GM10248 (cell line): ENCODE measurements at regions not wholly inside any gene's neighbourhood (a gene's known extent, or its start where the extent isn't known, plus 50 kb on each side); places are given as distances from the start of the nearest gene placed in this dataset.

Experiments used
- CTCF ChIA-PET: fragments of 300-600 bp; sonication (Branson Sonifier 250); formaldehyde crosslinking; extraction: SDS; loops from one replicate; lab custom pipeline; 2021; ENCODE audit warnings: antibody characterized with exemption; lab: Yijun Ruan, JAX
- POLR2A ChIA-PET: fragments of 350-650 bp; sonication (Branson Sonifier 250); formaldehyde crosslinking; extraction: SDS; loops from one replicate; lab custom pipeline; 2020; ENCODE audit warnings: antibody characterized with exemption; lab: Yijun Ruan, JAX
- DNase-seq: peaks from one replicate; pipeline ENCODE4 v3.0.0; 2012; ENCODE audit errors: extremely low spot score
- TF ChIP-seq, protein P1 (sequence below): IDR thresholded peaks from 2 replicates; pipeline ENCODE4 v1.5.1; 2012; ENCODE audit warnings: mild to moderate bottlenecking, low read depth; ENCODE audit errors: extremely low read depth, missing control alignments, control extremely low read depth

DNA sequence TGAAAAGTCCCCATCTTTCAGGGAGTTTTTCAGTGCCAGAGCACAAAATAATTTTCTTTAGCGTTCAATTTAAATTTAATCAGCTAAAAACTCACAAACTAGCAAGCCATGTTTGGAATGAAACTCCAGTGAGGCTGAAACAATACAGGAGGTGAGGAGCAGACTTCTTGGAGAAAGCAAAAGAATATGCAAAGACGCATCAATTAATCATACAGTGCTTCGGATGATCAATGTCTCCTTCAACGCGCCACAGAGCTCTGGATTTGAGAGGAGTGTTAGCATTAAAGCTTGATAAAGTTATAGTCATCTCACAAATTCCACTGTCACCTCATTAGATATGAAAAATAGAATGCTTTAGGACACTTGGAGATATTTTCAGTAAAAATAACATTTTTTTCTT lies 248.0 kb downstream of the WDR11 start:
- TF ChIP-seq, protein P1, sequence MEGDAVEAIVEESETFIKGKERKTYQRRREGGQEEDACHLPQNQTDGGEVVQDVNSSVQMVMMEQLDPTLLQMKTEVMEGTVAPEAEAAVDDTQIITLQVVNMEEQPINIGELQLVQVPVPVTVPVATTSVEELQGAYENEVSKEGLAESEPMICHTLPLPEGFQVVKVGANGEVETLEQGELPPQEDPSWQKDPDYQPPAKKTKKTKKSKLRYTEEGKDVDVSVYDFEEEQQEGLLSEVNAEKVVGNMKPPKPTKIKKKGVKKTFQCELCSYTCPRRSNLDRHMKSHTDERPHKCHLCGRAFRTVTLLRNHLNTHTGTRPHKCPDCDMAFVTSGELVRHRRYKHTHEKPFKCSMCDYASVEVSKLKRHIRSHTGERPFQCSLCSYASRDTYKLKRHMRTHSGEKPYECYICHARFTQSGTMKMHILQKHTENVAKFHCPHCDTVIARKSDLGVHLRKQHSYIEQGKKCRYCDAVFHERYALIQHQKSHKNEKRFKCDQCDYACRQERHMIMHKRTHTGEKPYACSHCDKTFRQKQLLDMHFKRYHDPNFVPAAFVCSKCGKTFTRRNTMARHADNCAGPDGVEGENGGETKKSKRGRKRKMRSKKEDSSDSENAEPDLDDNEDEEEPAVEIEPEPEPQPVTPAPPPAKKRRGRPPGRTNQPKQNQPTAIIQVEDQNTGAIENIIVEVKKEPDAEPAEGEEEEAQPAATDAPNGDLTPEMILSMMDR: no peak
- ChIA-PET POLR2A (no interaction called here), CTCF (interaction anchor here (1.1 kb wide), 1 partner anchor 15 kb away, joined by 4 read pairs; no protein-coding TSS in a partner anchor)
- DNase-seq: no peak

DNA sequence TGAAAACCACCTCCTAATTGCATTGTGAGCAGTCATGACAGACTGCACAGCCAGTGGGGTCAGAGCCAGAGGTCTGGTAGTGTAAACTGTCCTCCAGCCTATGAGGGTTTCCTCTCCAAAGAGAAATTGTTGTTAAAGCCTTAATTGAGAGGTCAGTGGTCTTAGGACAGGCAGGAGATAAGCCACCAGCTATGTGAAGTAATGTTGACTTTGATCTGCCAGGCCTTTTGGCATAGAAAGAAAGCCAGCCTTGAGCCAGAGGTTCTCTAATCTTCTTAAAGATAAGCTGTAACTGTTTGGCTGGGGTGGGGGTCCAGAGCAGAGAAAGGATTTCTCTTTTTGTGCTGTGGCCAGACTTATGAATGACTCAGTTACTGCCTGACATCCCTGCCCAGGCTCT lies 248.4 kb downstream of the WDR11 start:
- POLR2A ChIA-PET: no interaction called here
- CTCF ChIA-PET: interaction anchor here (1.1 to 1.6 kb wide), 2 partner anchors 14 to 23 kb away, joined by 3 to 4 read pairs; no protein-coding TSS in a partner anchor
- TF ChIP-seq, protein P1: no peak
- no peak for DNase-seq

DNA sequence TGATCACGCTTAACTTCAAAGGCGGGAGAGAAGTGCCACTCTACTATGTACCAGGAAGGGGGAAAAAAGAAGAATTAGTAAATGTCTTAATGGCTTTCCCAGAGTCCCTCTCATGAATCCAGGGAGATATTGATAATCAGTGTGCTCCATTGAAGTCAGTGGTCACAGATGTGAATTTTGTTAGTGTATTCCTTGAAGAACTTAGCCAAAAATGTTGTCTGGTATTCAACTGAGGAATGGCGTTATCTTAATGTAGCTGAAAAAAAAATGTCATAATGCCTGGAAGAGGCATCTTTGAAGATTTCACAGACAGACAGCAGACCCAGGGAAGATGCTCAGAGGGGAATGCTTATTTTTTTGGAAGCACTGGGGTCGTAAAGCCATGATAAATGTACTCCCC lies 250.4 kb downstream of the WDR11 start:
- ChIA-PET CTCF (interaction anchor here (1.1 kb wide), 1 partner anchor 15 kb away, joined by 3 read pairs; no protein-coding TSS in a partner anchor), POLR2A (no interaction called here)

DNA sequence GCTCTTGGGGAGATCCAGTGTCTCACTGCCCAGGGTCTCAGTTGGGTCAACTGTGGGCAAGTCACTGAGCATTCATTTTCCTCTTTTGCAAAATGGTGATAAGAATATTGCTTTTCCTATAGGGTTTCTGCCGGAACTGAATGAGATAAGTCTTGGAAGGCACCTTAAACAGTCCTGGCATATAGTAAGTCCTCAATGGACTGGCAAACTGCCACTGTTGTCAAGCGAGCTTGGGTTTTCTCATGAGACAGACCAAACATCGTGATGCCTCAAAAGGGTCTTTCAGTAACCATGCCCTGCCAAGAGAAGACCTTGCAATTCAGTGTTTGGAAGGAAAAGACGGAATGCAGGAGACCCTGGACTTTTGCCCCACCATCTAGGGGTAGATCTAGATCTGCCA lies 251.5 kb downstream of the WDR11 start:
- POLR2A ChIA-PET: no interaction called here
- TF ChIP-seq, protein P1: no peak
- no peak for DNase-seq
- CTCF ChIA-PET: no interaction called here

More for the DNA sequence above, 250.4 kb downstream of the WDR11 start:
- TF ChIP-seq, protein P1: no peak
- DNase-seq: no peak

DNA sequence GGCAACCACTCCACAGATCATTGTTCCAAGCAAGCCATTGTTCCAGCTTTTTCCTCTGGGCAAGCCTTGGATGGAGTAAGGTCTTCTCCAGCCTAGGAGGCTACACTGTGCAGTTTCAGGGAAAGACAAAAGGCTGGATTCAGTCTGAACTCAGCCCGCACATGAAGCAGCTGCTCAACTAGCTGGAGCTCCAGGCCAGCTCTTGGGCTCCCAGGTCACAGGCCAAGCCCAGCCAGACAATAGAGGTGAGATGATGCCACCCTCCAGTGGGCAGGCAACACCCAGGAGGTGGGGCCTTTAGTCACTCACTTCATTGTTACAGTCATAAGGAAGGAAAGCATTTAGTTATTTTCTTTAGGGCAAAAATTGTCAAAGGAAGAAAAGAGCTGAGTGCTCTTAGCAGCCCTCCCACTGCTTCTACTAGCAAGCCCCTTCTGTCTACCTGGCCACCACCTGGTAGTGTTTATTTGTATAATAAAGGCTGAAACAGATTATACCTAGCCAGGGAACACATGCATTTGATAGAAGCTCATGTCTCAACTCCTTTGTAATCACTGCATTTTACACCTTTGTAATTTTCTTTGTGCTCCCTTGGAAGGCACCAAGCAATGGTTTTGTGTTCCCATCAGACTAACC lies 253.4 kb downstream of the WDR11 start:
- DNase-seq: no peak
- TF ChIP-seq, protein P1: no peak
- CTCF ChIA-PET: interaction anchor here (1.1 kb wide), 1 partner anchor 30 kb away, joined by 3 read pairs; no protein-coding TSS in a partner anchor
- POLR2A ChIA-PET: no interaction called here

DNA sequence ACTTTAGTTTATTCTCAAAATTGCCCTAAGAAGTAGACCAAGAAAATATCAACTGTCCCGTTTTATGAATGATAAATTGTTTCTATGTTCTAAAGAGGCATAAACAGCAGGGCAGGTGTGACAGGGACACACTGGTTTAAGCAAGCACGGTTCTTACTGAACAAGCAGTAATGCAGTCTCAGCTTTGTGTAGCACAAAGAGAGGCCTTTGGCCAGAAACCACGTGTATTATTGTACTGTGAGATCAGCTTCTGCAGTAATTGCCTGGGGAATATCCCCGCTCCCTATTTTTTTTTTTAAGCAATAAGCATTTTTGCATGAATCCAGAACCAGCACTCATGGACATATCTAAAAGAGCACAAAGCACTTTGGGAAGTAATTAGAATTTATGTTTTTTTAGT lies 255.4 kb downstream of the WDR11 start:
- ChIA-PET POLR2A (no interaction called here), CTCF (no interaction called here)
- no peak for DNase-seq
- TF ChIP-seq, protein P1: no peak
